ENCODE measurements at regions not wholly inside any gene's neighbourhood (a gene's known extent, or its start where the extent isn't known, plus 50 kb on each side); places are given as distances from the start of the nearest gene placed in this dataset.

GRCh38 chr6:126531840-126532239 is 191.9 kb downstream of the CENPW start:
- no peak overlapping the region for H3K27ac ChIP-seq (ENCODE audit: low read length)
- no peak overlapping the region for H3K4me3 ChIP-seq (ENCODE audit: control insufficient read depth in 1 of 2, extremely low read depth in 1 of 2, low read length in 1 of 2)
- CTCF ChIA-PET, result no interaction called here
- peaks cover 0 to 10% (median 0%) of the 10 kb centered on the region in 3 donors for H3K9me3 Mint-ChIP-seq
- POLR2A ChIA-PET, result no interaction called here
- H3K27me3 Mint-ChIP-seq, result peaks cover 0 to 7% of the 10 kb centered on the region in 2 donors
- 11% methylated on average over 1 of the region's 1 CpG for WGBS (ENCODE audit: insufficient coverage)
- no peaks in the 10 kb centered on the region for H3K36me3 Mint-ChIP-seq
- no peaks in the 10 kb centered on the region for H3K36me3 ChIP-seq (ENCODE audit: control insufficient read depth in 2 of 2, extremely low read depth in 1 of 2, insufficient read depth in 1 of 2, low read length in 1 of 2)
- no peak overlapping the region for H3K27ac Mint-ChIP-seq
- H3K4me1 ChIP-seq (ENCODE audit: control insufficient read depth in 1 of 2, extremely low read depth in 1 of 2, insufficient read depth in 2 of 2, low read length in 2 of 2), result no peaks in the 10 kb centered on the region
- no peak overlapping the region for H3K4me3 Mint-ChIP-seq
- H3K9me3 ChIP-seq, result no peaks in the 10 kb centered on the region
- H3K27me3 ChIP-seq (replicated peaks in 1 of 2; ENCODE audit: control insufficient read depth in 2 of 2, extremely low read depth in 1 of 2, insufficient read depth in 2 of 2, low read length in 1 of 2), result no peaks in the 10 kb centered on the region
- no peak for ATAC-seq (replicated peaks in 1 of 4)
- H3K4me1 Mint-ChIP-seq, result no peaks in the 10 kb centered on the region
- DNase-seq, result no peak

GRCh38 chr6:126534401-126534800 is 194.5 kb downstream of the CENPW start:
- POLR2A ChIA-PET, result no interaction called here
- no peaks in the 10 kb centered on the region for H3K9me3 ChIP-seq
- no peak overlapping the region for H3K4me3 ChIP-seq (ENCODE audit: control insufficient read depth in 1 of 2, extremely low read depth in 1 of 2, low read length in 1 of 2)
- Mint-ChIP-seq H3K27ac (no peak overlapping the region), H3K4me3 (no peak overlapping the region), H3K9me3 (peaks cover 0 to 10% (median 0%) of the 10 kb centered on the region in 3 donors), H3K36me3 (no peaks in the 10 kb centered on the region), H3K4me1 (no peaks in the 10 kb centered on the region), H3K27me3 (peaks cover 0 to 7% of the 10 kb centered on the region in 2 donors)
- H3K27ac ChIP-seq (ENCODE audit: low read length), result no peak overlapping the region
- CTCF ChIA-PET, result no interaction called here
- H3K27me3 ChIP-seq (replicated peaks in 1 of 2; ENCODE audit: control insufficient read depth in 2 of 2, extremely low read depth in 1 of 2, insufficient read depth in 2 of 2, low read length in 1 of 2), result no peaks in the 10 kb centered on the region
- ATAC-seq (replicated peaks in 1 of 4), result no peak
- H3K36me3 ChIP-seq (ENCODE audit: control insufficient read depth in 2 of 2, extremely low read depth in 1 of 2, insufficient read depth in 1 of 2, low read length in 1 of 2), result no peaks in the 10 kb centered on the region
- no peaks in the 10 kb centered on the region for H3K4me1 ChIP-seq (ENCODE audit: control insufficient read depth in 1 of 2, extremely low read depth in 1 of 2, insufficient read depth in 2 of 2, low read length in 2 of 2)
- no peak for DNase-seq
- no CpG with 5 or more reads among the region's 2 CpGs for WGBS (ENCODE audit: insufficient coverage)

GRCh38 chr6:126535138-126535537 is 195.2 kb downstream of the CENPW start:
- no peaks in the 10 kb centered on the region for H3K4me1 ChIP-seq (ENCODE audit: control insufficient read depth in 1 of 2, extremely low read depth in 1 of 2, insufficient read depth in 2 of 2, low read length in 2 of 2)
- DNase-seq, result no peak
- Mint-ChIP-seq H3K36me3 (no peaks in the 10 kb centered on the region), H3K4me3 (no peak overlapping the region), H3K4me1 (no peaks in the 10 kb centered on the region), H3K9me3 (peaks cover 0 to 10% (median 0%) of the 10 kb centered on the region in 3 donors), H3K27ac (no peak overlapping the region), H3K27me3 (peaks cover 0 to 7% of the 10 kb centered on the region in 2 donors)
- H3K9me3 ChIP-seq, result no peaks in the 10 kb centered on the region
- H3K27me3 ChIP-seq (replicated peaks in 1 of 2; ENCODE audit: control insufficient read depth in 2 of 2, extremely low read depth in 1 of 2, insufficient read depth in 2 of 2, low read length in 1 of 2), result no peaks in the 10 kb centered on the region
- WGBS (ENCODE audit: insufficient coverage), result no CpG with 5 or more reads among the region's 3 CpGs
- ChIA-PET CTCF (no interaction called here), POLR2A (no interaction called here)
- no peak overlapping the region for H3K4me3 ChIP-seq (ENCODE audit: control insufficient read depth in 1 of 2, extremely low read depth in 1 of 2, low read length in 1 of 2)
- no peak overlapping the region for H3K27ac ChIP-seq (ENCODE audit: low read length)
- H3K36me3 ChIP-seq (ENCODE audit: control insufficient read depth in 2 of 2, extremely low read depth in 1 of 2, insufficient read depth in 1 of 2, low read length in 1 of 2), result no peaks in the 10 kb centered on the region
- no peak for ATAC-seq (replicated peaks in 1 of 4)

GRCh38 chr6:126535595-126535994 is 195.7 kb downstream of the CENPW start:
- ATAC-seq (replicated peaks in 1 of 4) (no peak), DNase-seq (no peak)
- no peaks in the 10 kb centered on the region for H3K9me3 ChIP-seq
- no peak overlapping the region for H3K27ac Mint-ChIP-seq
- no peak overlapping the region for H3K27ac ChIP-seq (ENCODE audit: low read length)
- H3K4me1 ChIP-seq (ENCODE audit: control insufficient read depth in 1 of 2, extremely low read depth in 1 of 2, insufficient read depth in 2 of 2, low read length in 2 of 2), result no peaks in the 10 kb centered on the region
- peaks cover 0 to 10% (median 0%) of the 10 kb centered on the region in 3 donors for H3K9me3 Mint-ChIP-seq
- ChIA-PET CTCF (no interaction called here), POLR2A (no interaction called here)
- no peak overlapping the region for H3K4me3 Mint-ChIP-seq
- H3K27me3 ChIP-seq (replicated peaks in 1 of 2; ENCODE audit: control insufficient read depth in 2 of 2, extremely low read depth in 1 of 2, insufficient read depth in 2 of 2, low read length in 1 of 2), result no peaks in the 10 kb centered on the region
- no peaks in the 10 kb centered on the region for H3K36me3 ChIP-seq (ENCODE audit: control insufficient read depth in 2 of 2, extremely low read depth in 1 of 2, insufficient read depth in 1 of 2, low read length in 1 of 2)
- H3K4me3 ChIP-seq (ENCODE audit: control insufficient read depth in 1 of 2, extremely low read depth in 1 of 2, low read length in 1 of 2), result no peak overlapping the region
- H3K27me3 Mint-ChIP-seq, result peaks cover 0 to 7% of the 10 kb centered on the region in 2 donors
- H3K4me1 Mint-ChIP-seq, result no peaks in the 10 kb centered on the region
- no peaks in the 10 kb centered on the region for H3K36me3 Mint-ChIP-seq
- no CpG with 5 or more reads among the region's 3 CpGs for WGBS (ENCODE audit: insufficient coverage)

GRCh38 chr6:126537061-126537816 is 197.3 kb downstream of the CENPW start:
- H3K36me3 Mint-ChIP-seq, result no peaks in the 10 kb centered on the region
- CTCF ChIA-PET, result interaction anchor here in 1 of 2 donors (0.6 kb wide), 1 partner anchor 33 kb away, joined by 8 read pairs; no protein-coding TSS in a partner anchor
- H3K27me3 ChIP-seq (replicated peaks in 1 of 2; ENCODE audit: control insufficient read depth in 2 of 2, extremely low read depth in 1 of 2, insufficient read depth in 2 of 2, low read length in 1 of 2), result no peaks in the 10 kb centered on the region
- no peak overlapping the region for H3K4me3 ChIP-seq (ENCODE audit: control insufficient read depth in 1 of 2, extremely low read depth in 1 of 2, low read length in 1 of 2)
- DNase-seq (no peak), ATAC-seq (replicated peaks in 1 of 4) (no peak)
- WGBS (ENCODE audit: insufficient coverage), result no CpG with 5 or more reads among the region's 1 CpG
- POLR2A ChIA-PET, result no interaction called here
- H3K27ac Mint-ChIP-seq, result no peak overlapping the region
- no peaks in the 10 kb centered on the region for H3K4me1 ChIP-seq (ENCODE audit: control insufficient read depth in 1 of 2, extremely low read depth in 1 of 2, insufficient read depth in 2 of 2, low read length in 2 of 2)
- H3K4me1 Mint-ChIP-seq, result no peaks in the 10 kb centered on the region
- no peaks in the 10 kb centered on the region for H3K9me3 ChIP-seq
- H3K9me3 Mint-ChIP-seq, result peaks cover 0 to 7% (median 0%) of the 10 kb centered on the region in 3 donors
- no peak overlapping the region for H3K27ac ChIP-seq (ENCODE audit: low read length)
- H3K36me3 ChIP-seq (ENCODE audit: control insufficient read depth in 2 of 2, extremely low read depth in 1 of 2, insufficient read depth in 1 of 2, low read length in 1 of 2), result no peaks in the 10 kb centered on the region
- H3K27me3 Mint-ChIP-seq, result peaks cover 0 to 7% of the 10 kb centered on the region in 2 donors
- H3K4me3 Mint-ChIP-seq, result no peak overlapping the region

- no peak overlapping the region for H3K27ac Mint-ChIP-seq
- H3K4me3 Mint-ChIP-seq, result no peak overlapping the region
- Histone ChIP-seq H3K9me3 (no peaks in the 10 kb centered on the region), H3K27ac (ENCODE audit: low read length) (no peak overlapping the region), H3K4me3 (ENCODE audit: control insufficient read depth in 1 of 2, extremely low read depth in 1 of 2, low read length in 1 of 2) (no peak overlapping the region), H3K27me3 (replicated peaks in 1 of 2; ENCODE audit: control insufficient read depth in 2 of 2, extremely low read depth in 1 of 2, insufficient read depth in 2 of 2, low read length in 1 of 2) (no peaks in the 10 kb centered on the region), H3K36me3 (ENCODE audit: control insufficient read depth in 2 of 2, extremely low read depth in 1 of 2, insufficient read depth in 1 of 2, low read length in 1 of 2) (no peaks in the 10 kb centered on the region), H3K4me1 (ENCODE audit: control insufficient read depth in 1 of 2, extremely low read depth in 1 of 2, insufficient read depth in 2 of 2, low read length in 2 of 2) (no peaks in the 10 kb centered on the region)
- ChIA-PET POLR2A (no interaction called here), CTCF (no interaction called here)
- H3K27me3 Mint-ChIP-seq, result no peaks in the 10 kb centered on the region
- ATAC-seq (replicated peaks in 1 of 4) (no peak), DNase-seq (no peak)
- no peaks in the 10 kb centered on the region for H3K4me1 Mint-ChIP-seq
- no peaks in the 10 kb centered on the region for H3K9me3 Mint-ChIP-seq
- H3K36me3 Mint-ChIP-seq, result no peaks in the 10 kb centered on the region
Observed at GRCh38 chr6:126539022-126539421, 199.1 kb downstream of the CENPW start.

GRCh38 chr6:126540161-126540560 is 200.2 kb downstream of the CENPW start:
- Mint-ChIP-seq H3K27me3 (no peaks in the 10 kb centered on the region), H3K4me3 (no peak overlapping the region)
- ATAC-seq (replicated peaks in 1 of 4), result no peak

More at GRCh38 chr6:126540161-126540560, 200.2 kb downstream of the CENPW start:
- Mint-ChIP-seq H3K36me3 (no peaks in the 10 kb centered on the region), H3K4me1 (no peaks in the 10 kb centered on the region), H3K27ac (no peak overlapping the region), H3K9me3 (no peaks in the 10 kb centered on the region)
- no peak overlapping the region for H3K4me3 ChIP-seq (ENCODE audit: control insufficient read depth in 1 of 2, extremely low read depth in 1 of 2, low read length in 1 of 2)
- CTCF ChIA-PET, result no interaction called here
- H3K36me3 ChIP-seq (ENCODE audit: control insufficient read depth in 2 of 2, extremely low read depth in 1 of 2, insufficient read depth in 1 of 2, low read length in 1 of 2), result no peaks in the 10 kb centered on the region
- H3K4me1 ChIP-seq (ENCODE audit: control insufficient read depth in 1 of 2, extremely low read depth in 1 of 2, insufficient read depth in 2 of 2, low read length in 2 of 2), result no peaks in the 10 kb centered on the region
- H3K27me3 ChIP-seq (replicated peaks in 1 of 2; ENCODE audit: control insufficient read depth in 2 of 2, extremely low read depth in 1 of 2, insufficient read depth in 2 of 2, low read length in 1 of 2), result no peaks in the 10 kb centered on the region
- no peak overlapping the region for H3K27ac ChIP-seq (ENCODE audit: low read length)
- H3K9me3 ChIP-seq, result no peaks in the 10 kb centered on the region
- no peak for DNase-seq
- POLR2A ChIA-PET, result no interaction called here
